Neural crest cell (in vitro differentiated cells): ENCODE measurements at regions not wholly inside any gene's neighbourhood (a gene's known extent, or its start where the extent isn't known, plus 50 kb on each side); places are given as distances from the start of the nearest gene placed in this dataset.
"Not testable (repeated sequence)": the region's sequence is repeated elsewhere in the genome, so short reads cannot be mapped to it uniquely, and the experiment has no call there.

Experiments used
- DNase-seq: peaks from one replicate; pipeline ENCODE4 v3.0.0; 2021; ENCODE audit warnings: low read depth, mixed read lengths, low spot score
- H3K27ac Mint-ChIP-seq: one replicate; pipeline ENCODE4 v1.8.0; 2021; ENCODE audit warnings: mild to moderate bottlenecking, mixed read lengths; ENCODE audit not compliant: unreplicated experiment
- H3K27me3 Mint-ChIP-seq: 2 replicates; pipeline ENCODE4 v1.8.0; 2021; ENCODE audit warnings: low read depth, mild to moderate bottlenecking, mixed read lengths
- H3K36me3 Mint-ChIP-seq: 2 replicates; pipeline ENCODE4 v1.8.0; 2021; ENCODE audit warnings: low read depth, mild to moderate bottlenecking, mixed read lengths
- H3K4me1 Mint-ChIP-seq: 2 replicates; pipeline ENCODE4 v1.8.0; 2021; ENCODE audit warnings: mixed read lengths
- H3K4me3 Mint-ChIP-seq: one replicate; pipeline ENCODE4 v1.8.0; 2021; ENCODE audit warnings: mild to moderate bottlenecking, mixed read lengths
- H3K9me3 Mint-ChIP-seq: 2 replicates; pipeline ENCODE4 v1.8.0; 2021; ENCODE audit warnings: mixed read lengths
- TF ChIP-seq, protein P1 (sequence below): fragments of 200-600 bp; sonication (generic); conservative IDR thresholded peaks from 2 replicates; pipeline ENCODE4 v1.5.0; 2021; ENCODE audit warnings: antibody characterized with exemption, mild to moderate bottlenecking

DNA sequence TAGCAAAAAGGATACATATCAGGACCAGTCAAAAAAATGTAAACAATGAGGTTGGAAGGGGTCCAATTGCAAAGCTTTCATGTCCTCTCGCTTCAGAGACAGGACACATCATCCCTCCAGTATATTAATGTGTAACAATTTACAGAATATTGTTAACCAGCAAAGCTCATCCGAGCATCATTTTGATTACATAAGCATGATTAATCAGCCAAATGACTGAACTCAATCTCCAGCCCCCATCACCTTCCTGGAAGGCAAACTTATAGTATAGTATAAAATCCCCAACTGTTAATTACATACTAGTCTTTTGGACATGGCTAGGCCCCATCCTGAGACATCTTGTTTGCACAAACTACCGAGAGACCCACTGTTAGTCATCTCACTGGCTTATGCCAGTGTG, 77.6 kb upstream of the TRAM1L1 start:
- TF ChIP-seq, protein P1, sequence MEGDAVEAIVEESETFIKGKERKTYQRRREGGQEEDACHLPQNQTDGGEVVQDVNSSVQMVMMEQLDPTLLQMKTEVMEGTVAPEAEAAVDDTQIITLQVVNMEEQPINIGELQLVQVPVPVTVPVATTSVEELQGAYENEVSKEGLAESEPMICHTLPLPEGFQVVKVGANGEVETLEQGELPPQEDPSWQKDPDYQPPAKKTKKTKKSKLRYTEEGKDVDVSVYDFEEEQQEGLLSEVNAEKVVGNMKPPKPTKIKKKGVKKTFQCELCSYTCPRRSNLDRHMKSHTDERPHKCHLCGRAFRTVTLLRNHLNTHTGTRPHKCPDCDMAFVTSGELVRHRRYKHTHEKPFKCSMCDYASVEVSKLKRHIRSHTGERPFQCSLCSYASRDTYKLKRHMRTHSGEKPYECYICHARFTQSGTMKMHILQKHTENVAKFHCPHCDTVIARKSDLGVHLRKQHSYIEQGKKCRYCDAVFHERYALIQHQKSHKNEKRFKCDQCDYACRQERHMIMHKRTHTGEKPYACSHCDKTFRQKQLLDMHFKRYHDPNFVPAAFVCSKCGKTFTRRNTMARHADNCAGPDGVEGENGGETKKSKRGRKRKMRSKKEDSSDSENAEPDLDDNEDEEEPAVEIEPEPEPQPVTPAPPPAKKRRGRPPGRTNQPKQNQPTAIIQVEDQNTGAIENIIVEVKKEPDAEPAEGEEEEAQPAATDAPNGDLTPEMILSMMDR = no peak
- H3K9me3 Mint-ChIP-seq = no peaks in the 10 kb centered on the region
- no peaks in the 10 kb centered on the region for H3K27me3 Mint-ChIP-seq
- no peak for DNase-seq
- no peak overlapping the region for H3K27ac Mint-ChIP-seq
- no peak overlapping the region for H3K4me3 Mint-ChIP-seq
- no peaks in the 10 kb centered on the region for H3K36me3 Mint-ChIP-seq
- H3K4me1 Mint-ChIP-seq = no peaks in the 10 kb centered on the region

DNA sequence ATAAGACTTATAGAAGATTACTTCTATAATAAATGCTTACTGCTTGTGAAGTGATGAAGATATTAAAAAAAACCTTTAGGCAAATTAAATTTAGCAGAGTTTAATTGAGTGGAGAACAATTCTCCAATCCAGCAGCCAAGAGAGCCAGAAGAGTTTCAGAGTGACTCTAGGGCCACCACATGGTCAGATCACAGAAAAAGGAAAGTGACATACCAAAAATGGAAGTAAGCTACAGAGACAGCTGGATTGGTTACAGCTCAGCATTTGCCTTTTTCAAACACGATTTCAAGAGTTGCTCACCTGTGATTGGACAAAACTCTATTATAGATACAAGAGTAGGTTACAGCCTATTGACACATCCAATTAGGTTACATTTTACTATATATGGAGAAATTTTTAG, 79.0 kb upstream of the TRAM1L1 start:
- Mint-ChIP-seq H3K27ac (no peak overlapping the region), H3K4me3 (no peak overlapping the region), H3K27me3 (no peaks in the 10 kb centered on the region), H3K4me1 (no peaks in the 10 kb centered on the region), H3K9me3 (no peaks in the 10 kb centered on the region), H3K36me3 (no peaks in the 10 kb centered on the region)
- TF ChIP-seq, protein P1 = no peak
- no peak for DNase-seq

DNA sequence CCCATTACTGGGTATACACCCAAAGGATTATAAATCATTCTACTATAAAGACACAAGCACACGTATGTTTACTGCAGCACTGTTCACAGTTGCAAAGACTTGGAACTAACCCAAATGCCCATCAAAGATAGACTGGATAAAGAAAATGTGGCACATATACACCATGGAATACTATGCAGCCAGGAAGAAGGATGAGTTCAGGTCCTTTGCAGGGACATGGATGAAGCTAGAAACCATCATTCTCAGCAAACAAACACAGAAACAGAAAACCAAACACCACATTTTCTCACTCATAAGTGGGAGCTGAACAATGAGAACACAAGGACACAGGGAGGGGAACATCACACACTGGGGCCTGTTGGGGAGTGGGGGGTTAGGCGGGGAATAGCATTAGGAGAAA, 90.0 kb upstream of the TRAM1L1 start:
- not testable (repeated sequence) for H3K9me3 Mint-ChIP-seq, DNase-seq, H3K36me3 Mint-ChIP-seq, H3K27ac Mint-ChIP-seq, H3K4me3 Mint-ChIP-seq, H3K4me1 Mint-ChIP-seq, H3K27me3 Mint-ChIP-seq

DNA sequence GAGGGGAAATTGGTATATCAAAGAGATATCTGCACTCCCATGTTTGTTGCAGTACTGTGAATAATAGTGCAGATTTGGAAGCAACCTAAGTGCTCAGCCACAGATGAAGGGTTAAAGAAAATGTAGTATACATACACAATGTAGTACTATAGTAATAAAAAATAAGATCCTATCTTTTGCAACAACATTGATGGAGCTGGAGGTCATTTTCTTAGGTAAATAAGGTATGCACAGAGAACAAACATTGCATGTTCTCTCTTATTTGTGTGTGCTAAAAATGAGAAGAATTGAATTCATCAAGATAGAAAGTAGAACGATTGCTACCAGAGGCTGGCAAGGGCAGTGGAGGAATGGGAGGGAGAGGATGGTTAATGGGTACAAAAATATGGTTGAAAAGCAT, 117.9 kb upstream of the TRAM1L1 start:
- H3K27me3 Mint-ChIP-seq = no peaks in the 10 kb centered on the region
- H3K9me3 Mint-ChIP-seq = no peaks in the 10 kb centered on the region
- TF ChIP-seq, protein P1 = no peak
- no peak overlapping the region for H3K27ac Mint-ChIP-seq
- H3K36me3 Mint-ChIP-seq = no peaks in the 10 kb centered on the region
- no peak for DNase-seq
- no peak overlapping the region for H3K4me3 Mint-ChIP-seq
- no peaks in the 10 kb centered on the region for H3K4me1 Mint-ChIP-seq

DNA sequence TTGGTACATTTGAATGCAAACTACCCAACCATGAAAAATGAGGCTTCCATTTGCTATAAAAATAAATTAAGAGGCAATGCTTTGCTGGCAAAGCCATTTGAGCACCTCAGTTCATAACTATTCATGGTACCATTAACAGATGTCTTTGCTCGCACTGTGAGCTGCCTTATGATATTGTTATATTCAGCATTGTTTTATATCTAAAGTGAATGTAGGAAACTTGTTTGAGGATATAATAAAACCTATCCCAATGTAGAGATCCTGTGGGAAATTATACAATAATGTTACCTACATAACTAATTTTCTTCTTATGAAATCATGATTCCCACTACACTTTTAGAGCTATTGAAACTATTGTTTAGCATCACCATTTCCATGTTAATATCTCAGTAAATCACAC, 125.2 kb upstream of the TRAM1L1 start:
- H3K4me1 Mint-ChIP-seq = no peaks in the 10 kb centered on the region
- TF ChIP-seq, protein P1 = no peak
- no peak for DNase-seq
- no peak overlapping the region for H3K27ac Mint-ChIP-seq
- H3K36me3 Mint-ChIP-seq = no peaks in the 10 kb centered on the region
- H3K4me3 Mint-ChIP-seq = no peak overlapping the region
- H3K9me3 Mint-ChIP-seq = no peaks in the 10 kb centered on the region
- H3K27me3 Mint-ChIP-seq = no peaks in the 10 kb centered on the region

DNA sequence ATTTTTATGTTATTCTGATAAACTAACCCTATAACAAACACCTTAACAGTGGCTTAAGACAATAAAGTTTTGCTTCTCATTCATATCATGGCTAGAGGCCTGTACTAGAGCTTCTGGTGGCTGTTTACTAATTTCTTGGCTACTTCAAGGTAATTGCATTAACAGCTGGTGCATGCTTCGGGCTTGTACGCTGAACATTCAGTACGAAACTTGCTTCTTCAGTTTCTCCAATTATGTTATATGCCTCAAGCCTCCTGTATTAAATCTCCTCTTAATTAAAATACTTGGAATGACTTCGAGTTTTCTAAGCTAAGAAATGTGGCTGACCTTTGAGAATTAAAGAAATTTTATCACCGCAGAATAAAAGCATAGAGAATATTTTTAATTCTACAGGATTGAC, 138.9 kb upstream of the TRAM1L1 start:
- no peak for DNase-seq
- no peak overlapping the region for H3K4me3 Mint-ChIP-seq
- TF ChIP-seq, protein P1 = no peak
- no peaks in the 10 kb centered on the region for H3K36me3 Mint-ChIP-seq
- H3K27ac Mint-ChIP-seq = no peak overlapping the region
- H3K27me3 Mint-ChIP-seq = no peaks in the 10 kb centered on the region
- no peaks in the 10 kb centered on the region for H3K4me1 Mint-ChIP-seq
- H3K9me3 Mint-ChIP-seq = no peaks in the 10 kb centered on the region
